Activated gamma-delta T cell (primary cell): ENCODE measurements at regions not wholly inside any gene's neighbourhood (a gene's known extent, or its start where the extent isn't known, plus 50 kb on each side); places are given as distances from the start of the nearest gene placed in this dataset.

Source experiments
- DNase-seq: peaks from one replicate; lab custom pipeline; 2025; lab: John Stamatoyannopoulos, UW

DNA sequence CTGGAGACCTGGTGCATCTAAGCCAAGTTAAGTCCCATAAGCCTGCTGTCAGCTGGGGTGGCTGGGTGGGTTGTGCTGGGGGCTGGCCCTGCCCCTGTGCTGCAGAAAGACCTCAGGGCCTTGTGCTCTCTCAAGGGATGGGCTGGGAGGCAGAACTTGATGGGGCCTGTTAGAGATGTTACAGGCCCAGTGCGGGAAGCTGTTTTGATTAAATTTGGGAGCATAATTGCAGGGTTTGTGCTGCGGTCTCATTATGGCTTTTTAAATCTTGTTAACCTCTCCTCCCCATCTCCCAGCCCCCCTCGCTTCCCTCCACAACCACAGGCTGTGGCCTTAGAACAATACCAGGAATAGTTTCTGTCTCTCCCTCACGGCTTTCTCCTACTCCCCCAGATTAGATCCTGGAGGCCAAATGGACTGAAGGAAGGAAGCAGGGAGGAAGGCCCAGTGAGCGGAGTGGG lies 87.6 kb upstream of the TLE3 start:
- no peak for DNase-seq

GRCh38 chr15:70182858-70183695 lies 85.4 kb upstream of the TLE3 start:
- no peak for DNase-seq

- DNase-seq = no peak
Observed at GRCh38 chr15:70181626-70182255, 84.0 kb upstream of the TLE3 start.

- DNase-seq = no peak
Observed at GRCh38 chr15:70180186-70180875, 82.6 kb upstream of the TLE3 start.

DNA sequence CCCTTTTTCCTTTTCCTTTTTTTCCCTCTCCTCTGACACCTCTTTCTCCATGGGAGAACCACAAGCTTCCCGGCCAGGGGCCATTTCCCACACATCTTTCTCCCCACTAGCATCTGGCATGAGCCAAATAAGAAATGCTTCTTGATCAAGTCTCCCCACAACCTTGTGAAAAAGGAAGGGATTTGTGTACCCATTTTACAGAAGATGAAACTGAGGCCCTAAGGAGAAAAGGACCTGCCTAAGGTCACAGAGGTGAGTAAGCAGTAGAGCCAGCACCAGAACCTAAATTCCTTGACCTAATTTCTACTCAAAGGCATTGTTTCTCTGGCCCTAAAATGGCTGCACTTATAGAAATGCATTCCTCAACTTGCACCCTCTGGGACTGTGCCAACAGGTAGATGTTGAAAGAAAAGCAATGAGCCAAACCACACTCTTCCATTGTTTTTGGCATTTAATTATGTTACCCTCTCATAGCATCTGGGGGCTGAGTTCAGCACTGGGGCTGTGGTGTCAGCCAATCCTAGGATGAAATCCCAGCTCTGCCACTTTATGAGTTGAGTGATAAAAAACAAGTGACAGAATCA lies 81.7 kb upstream of the TLE3 start:
- DNase-seq = no peak

DNA sequence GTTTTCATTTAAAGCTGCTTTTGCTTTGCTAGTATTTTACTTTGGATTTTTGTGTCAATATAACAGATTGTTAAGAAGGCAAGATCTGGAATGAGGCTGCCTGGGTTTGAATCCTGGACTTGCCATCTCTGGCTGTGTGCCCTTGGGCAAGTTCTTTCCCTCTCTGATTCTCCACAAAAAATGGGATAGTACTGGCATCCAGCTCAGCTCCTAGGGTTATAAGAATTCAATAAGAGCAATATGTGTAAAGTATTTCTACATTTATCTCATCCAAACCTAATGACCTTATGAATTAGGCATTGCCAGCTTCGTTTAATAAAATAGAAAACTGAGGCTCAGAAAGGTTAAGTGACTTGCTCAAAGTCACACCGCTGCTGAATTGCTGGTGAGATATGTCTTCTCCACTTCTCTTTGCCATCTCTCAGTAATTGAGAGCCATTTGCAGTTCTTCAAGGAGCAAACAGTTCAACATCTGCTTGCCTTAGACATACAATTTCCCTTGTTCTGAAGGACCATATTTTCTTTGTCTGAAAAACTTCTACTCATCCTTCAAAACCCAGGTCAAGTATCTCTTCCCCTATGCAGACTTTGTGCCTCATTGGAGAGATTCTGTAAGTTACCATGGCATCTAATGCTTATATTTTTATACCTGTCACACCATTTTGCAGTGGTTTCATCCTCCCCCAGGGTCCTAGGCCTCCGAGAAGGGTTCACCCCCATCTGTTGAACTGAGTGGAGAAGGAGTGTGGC lies 80.8 kb upstream of the TLE3 start:
- no peak for DNase-seq

GRCh38 chr15:70172566-70173225 lies 75.0 kb upstream of the TLE3 start:
- no peak for DNase-seq

DNA sequence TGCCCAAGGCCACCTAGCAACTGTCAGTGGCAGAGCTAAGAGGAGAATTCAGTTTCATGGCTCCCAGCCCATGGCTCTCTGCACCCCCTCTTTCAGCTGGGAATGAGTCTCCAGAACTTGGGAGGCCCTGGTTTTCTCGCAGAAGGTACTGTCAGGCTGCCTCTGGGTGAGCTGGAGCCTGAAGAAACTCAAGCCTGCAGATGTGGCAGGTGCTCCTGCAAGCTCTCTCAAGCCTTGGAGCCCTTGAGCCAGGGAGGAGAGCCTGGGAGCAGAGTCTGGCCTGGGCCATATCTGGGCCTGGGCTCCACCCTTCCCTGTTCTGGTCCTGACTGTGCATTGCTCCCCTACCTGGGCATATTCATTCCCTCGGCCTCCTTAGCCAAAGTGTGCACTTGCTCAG lies 74.4 kb upstream of the TLE3 start:
- no peak for DNase-seq

GRCh38 chr15:70171256-70171886 lies 73.7 kb upstream of the TLE3 start:
- no peak for DNase-seq

- no peak for DNase-seq
Observed at GRCh38 chr15:70170096-70170699, 72.5 kb upstream of the TLE3 start.

GRCh38 chr15:70169147-70169546 lies 71.4 kb upstream of the TLE3 start:
- DNase-seq = no peak

GRCh38 chr15:70167155-70167554 lies 69.4 kb upstream of the TLE3 start:
- no peak for DNase-seq

DNA sequence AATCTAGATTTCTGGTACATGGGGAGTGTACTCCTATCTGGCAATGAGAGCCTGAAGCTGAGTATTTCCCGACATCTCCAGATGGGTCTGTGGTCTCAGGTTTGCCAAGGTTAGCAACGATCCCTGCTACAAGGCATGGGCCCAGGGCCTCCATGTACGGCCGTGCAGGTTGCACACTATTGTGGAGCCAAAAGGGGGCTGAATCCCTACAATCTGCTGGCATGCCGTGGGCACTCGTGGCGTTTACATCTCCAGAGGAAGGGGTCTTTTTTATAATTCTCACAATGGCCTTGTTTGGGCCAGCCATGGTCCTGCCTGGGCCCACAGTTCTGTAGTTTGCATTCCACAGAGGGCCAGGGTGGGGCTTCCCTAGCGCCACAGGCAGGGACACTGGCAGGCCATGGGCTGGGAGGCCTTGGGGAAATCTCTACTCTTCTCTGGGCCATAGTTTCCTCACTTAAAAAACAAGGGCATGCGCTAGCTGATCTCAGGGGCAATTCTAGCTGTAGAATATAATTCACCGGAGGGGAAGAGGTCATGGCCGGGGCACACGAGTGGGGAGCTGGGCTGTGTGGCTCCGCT lies 68.9 kb upstream of the TLE3 start:
- no peak for DNase-seq

DNA sequence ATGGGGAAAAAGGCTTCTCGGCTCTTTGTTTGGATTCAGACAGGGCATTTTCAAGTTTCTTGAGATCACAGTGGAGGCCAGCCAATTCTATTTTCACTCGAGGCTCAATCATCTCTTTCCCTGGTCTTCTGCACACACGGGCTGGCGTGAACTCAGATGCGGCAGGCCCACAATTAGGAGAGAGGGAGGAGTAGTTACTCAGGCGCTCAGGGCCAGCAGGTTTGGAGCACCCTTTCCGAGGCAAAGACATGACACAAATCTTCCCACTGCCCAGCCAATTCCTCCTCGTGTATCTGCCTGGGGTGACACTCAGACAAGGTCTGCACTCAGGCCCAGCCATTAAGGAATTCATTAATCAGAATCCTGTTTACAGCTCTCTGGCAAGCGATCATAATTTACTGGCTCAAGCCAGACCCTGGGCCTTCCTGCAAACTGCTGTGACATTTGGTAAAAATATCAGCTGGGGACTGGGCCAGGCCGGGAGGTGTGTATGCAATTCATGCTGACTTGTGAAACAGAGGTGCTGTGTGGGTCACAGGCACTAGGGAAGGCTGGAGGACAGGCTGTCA lies 68.1 kb upstream of the TLE3 start:
- no peak for DNase-seq

- DNase-seq = no peak
Observed at GRCh38 chr15:70164910-70165715, 67.4 kb upstream of the TLE3 start.

GRCh38 chr15:70164156-70164900 lies 66.6 kb upstream of the TLE3 start:
- DNase-seq = no peak

GRCh38 chr15:70160803-70161565 lies 63.3 kb upstream of the TLE3 start:
- DNase-seq = no peak
